LHCN-M2 (cell line): ENCODE measurements at regions not wholly inside any gene's neighbourhood (a gene's known extent, or its start where the extent isn't known, plus 50 kb on each side); places are given as distances from the start of the nearest gene placed in this dataset.
"Not testable (repeated sequence)": the region's sequence is repeated elsewhere in the genome, so short reads cannot be mapped to it uniquely, and the experiment has no call there.

Experiments used
- DNase-seq: peaks from one replicate; pipeline ENCODE4 v3.0.0-alpha.2; 2012; ENCODE audit warnings: low read depth

GRCh38 chr1:4171480-4172450 is 271.7 kb upstream of the C1orf174 start:
- no peak for DNase-seq

GRCh38 chr1:4172644-4173599 is 272.9 kb upstream of the C1orf174 start:
- no peak for DNase-seq

- DNase-seq: no peak
These were observed 273.7 kb upstream of the C1orf174 start for GRCh38 chr1:4173731-4174130.

GRCh38 chr1:4174291-4175200 is 274.5 kb upstream of the C1orf174 start:
- no peak for DNase-seq

- no peak for DNase-seq
These were observed 275.7 kb upstream of the C1orf174 start for GRCh38 chr1:4175566-4176405.

GRCh38 chr1:4176841-4177240 is 276.8 kb upstream of the C1orf174 start:
- no peak for DNase-seq

- DNase-seq: no peak
These were observed 277.5 kb upstream of the C1orf174 start for GRCh38 chr1:4177425-4178150.

- DNase-seq: no peak
These were observed 278.5 kb upstream of the C1orf174 start for GRCh38 chr1:4178501-4179113.

- no peak for DNase-seq
These were observed 280.1 kb upstream of the C1orf174 start for GRCh38 chr1:4179914-4180735.

- DNase-seq: not testable (repeated sequence)
These were observed 286.4 kb upstream of the C1orf174 start for GRCh38 chr1:4186486-4186885.

GRCh38 chr1:4203501-4203900 is 303.4 kb upstream of the C1orf174 start:
- no peak for DNase-seq

- no peak for DNase-seq
These were observed 307.1 kb upstream of the C1orf174 start for GRCh38 chr1:4207183-4207582.

- no peak for DNase-seq
These were observed 308.0 kb upstream of the C1orf174 start for GRCh38 chr1:4207842-4208692.

GRCh38 chr1:4210043-4210442 is 310.0 kb upstream of the C1orf174 start:
- DNase-seq: no peak

- no peak for DNase-seq
These were observed 312.7 kb upstream of the C1orf174 start for GRCh38 chr1:4212796-4213195.

GRCh38 chr1:4213366-4213973 is 313.4 kb upstream of the C1orf174 start:
- no peak for DNase-seq

GRCh38 chr1:4214826-4215225 is 314.8 kb upstream of the C1orf174 start:
- DNase-seq: no peak
